MM.1S (cell line): ENCODE measurements at regions not wholly inside any gene's neighbourhood (a gene's known extent, or its start where the extent isn't known, plus 50 kb on each side); places are given as distances from the start of the nearest gene placed in this dataset.

Experiments used
- DNase-seq: peaks from one replicate; pipeline ENCODE4 v3.0.0-alpha.2; 2015
- H2AFZ ChIP-seq: fragments of 300-600 bp; sonication (generic); 2 replicates; pipeline ENCODE4 v1.6.0; 2016; ENCODE audit warnings: antibody characterized with exemption, low read length
- H3F3A ChIP-seq: fragments of 300-600 bp; sonication (generic); 2 replicates; pipeline ENCODE4 v1.6.1; 2016; ENCODE audit warnings: mild to moderate bottlenecking, antibody characterized with exemption, low read length, moderate library complexity, mixed read lengths; ENCODE audit not compliant: insufficient read depth
- H3K27ac ChIP-seq: fragments of 300-600 bp; sonication (generic); 2 replicates; pipeline ENCODE4 v1.5.1; 2016; ENCODE audit warnings: mild to moderate bottlenecking, low read length
- H3K27me3 ChIP-seq: fragments of 300-600 bp; sonication (generic); replicated peaks from 2 replicates; pipeline ENCODE4 v1.6.0; 2016; ENCODE audit warnings: low read length; ENCODE audit not compliant: insufficient read depth
- H3K36me3 ChIP-seq: fragments of 300-600 bp; sonication (generic); replicated peaks from 2 replicates; pipeline ENCODE4 v1.6.1; 2016; ENCODE audit warnings: mild to moderate bottlenecking, low read length, mixed read lengths; ENCODE audit not compliant: insufficient read depth
- H3K4me1 ChIP-seq: fragments of 300-600 bp; sonication (generic); 2 replicates; pipeline ENCODE4 v1.6.1; 2016; ENCODE audit warnings: low read length, mixed read lengths
- H3K4me2 ChIP-seq: fragments of 300-600 bp; sonication (generic); 2 replicates; pipeline ENCODE4 v1.6.0; 2016; ENCODE audit warnings: low read depth, low read length
- H3K4me3 ChIP-seq: fragments of 300-600 bp; sonication (generic); 2 replicates; pipeline ENCODE4 v1.5.1; 2016; ENCODE audit warnings: low read length, mixed read lengths
- H3K79me2 ChIP-seq: fragments of 300-600 bp; sonication (generic); 2 replicates; pipeline ENCODE4 v1.6.1; 2016; ENCODE audit warnings: mixed run types, low read length, mixed read lengths
- H3K9ac ChIP-seq: fragments of 300-600 bp; sonication (generic); 2 replicates; pipeline ENCODE4 v1.6.1; 2016; ENCODE audit warnings: low read length, mixed read lengths
- H3K9me2 ChIP-seq: fragments of 300-600 bp; sonication (generic); replicated peaks from 2 replicates; pipeline ENCODE4 v1.6.1; 2016; ENCODE audit warnings: mild to moderate bottlenecking, low read length, mixed read lengths; ENCODE audit not compliant: insufficient read depth
- H3K9me3 ChIP-seq: fragments of 300-600 bp; sonication (generic); replicated peaks from 2 replicates; pipeline ENCODE4 v1.6.1; 2016; ENCODE audit warnings: mild to moderate bottlenecking, low read length, mixed read lengths; ENCODE audit not compliant: insufficient read depth
- H4K20me1 ChIP-seq: fragments of 300-600 bp; sonication (generic); 2 replicates; pipeline ENCODE4 v1.6.1; 2016; ENCODE audit warnings: mild to moderate bottlenecking, low read length, moderate library complexity, mixed read lengths; ENCODE audit not compliant: insufficient read depth
- CTCF ChIP-seq: fragments of 300-600 bp; sonication (generic); IDR thresholded peaks from 2 replicates; pipeline ENCODE4 v1.5.1; 2016; ENCODE audit warnings: antibody characterized with exemption, low read length, mixed read lengths
- EZH2 ChIP-seq: fragments of 300-600 bp; sonication (generic); optimal IDR thresholded peaks from 2 replicates; pipeline ENCODE3; 2017; ENCODE audit warnings: low read depth, mild to moderate bottlenecking, antibody characterized with exemption, low read length, mixed read lengths
- EZH2phosphoT487 ChIP-seq: fragments of 300-600 bp; sonication (generic); IDR thresholded peaks from 2 replicates; pipeline ENCODE4 v1.6.1; 2018; ENCODE audit warnings: antibody characterized with exemption, low read length

GRCh38 chr21:27447843-27448242 lies 481.0 kb upstream of the ADAMTS5 start:
- Histone ChIP-seq H3K27me3 (no peaks in the 10 kb centered on the region), H3K4me2 (no peak overlapping the region)

GRCh38 chr21:27429710-27430341 lies 462.9 kb upstream of the ADAMTS5 start:
- Histone ChIP-seq H3K27me3 (no peaks in the 10 kb centered on the region), H2AFZ (no peak overlapping the region), H3K4me2 (no peak overlapping the region), H3F3A (no peaks in the 10 kb centered on the region), H4K20me1 (no peaks in the 10 kb centered on the region), H3K9me3 (no peaks in the 10 kb centered on the region), H3K9me2 (no peaks in the 10 kb centered on the region), H3K79me2 (no peaks in the 10 kb centered on the region), H3K36me3 (no peaks in the 10 kb centered on the region), H3K4me1 (no peaks in the 10 kb centered on the region), H3K27ac (no peak overlapping the region), H3K9ac (no peak overlapping the region), H3K4me3 (no peak overlapping the region)
- TF ChIP-seq CTCF (no peak), EZH2 (no peak), EZH2phosphoT487 (no peak)
- DNase-seq: no peak

More at GRCh38 chr21:27447843-27448242, 481.0 kb upstream of the ADAMTS5 start:
- no peak for DNase-seq
- Histone ChIP-seq H3K9me2 (no peaks in the 10 kb centered on the region), H3K9ac (no peak overlapping the region), H2AFZ (no peak overlapping the region), H3F3A (no peaks in the 10 kb centered on the region), H3K9me3 (no peaks in the 10 kb centered on the region), H4K20me1 (no peaks in the 10 kb centered on the region), H3K79me2 (no peaks in the 10 kb centered on the region), H3K36me3 (no peaks in the 10 kb centered on the region), H3K4me1 (no peaks in the 10 kb centered on the region), H3K27ac (no peak overlapping the region), H3K4me3 (no peak overlapping the region)
- TF ChIP-seq CTCF: no peak
- TF ChIP-seq EZH2phosphoT487: no peak
- TF ChIP-seq EZH2: no peak

GRCh38 chr21:27426196-27426595 lies 459.3 kb upstream of the ADAMTS5 start:
- Histone ChIP-seq H2AFZ (no peak overlapping the region), H3K9me3 (no peaks in the 10 kb centered on the region)

More at GRCh38 chr21:27426196-27426595, 459.3 kb upstream of the ADAMTS5 start:
- Histone ChIP-seq H3K4me2 (no peak overlapping the region), H3K9me2 (no peaks in the 10 kb centered on the region), H3K9ac (no peak overlapping the region), H3K36me3 (no peaks in the 10 kb centered on the region), H3K27me3 (no peaks in the 10 kb centered on the region), H3K4me3 (no peak overlapping the region), H3K4me1 (no peaks in the 10 kb centered on the region), H4K20me1 (no peaks in the 10 kb centered on the region), H3K27ac (no peak overlapping the region), H3F3A (no peaks in the 10 kb centered on the region), H3K79me2 (no peaks in the 10 kb centered on the region)
- TF ChIP-seq CTCF: no peak
- TF ChIP-seq EZH2phosphoT487: no peak
- TF ChIP-seq EZH2: no peak
- no peak for DNase-seq
